HEK293 (cell line): ENCODE measurements at regions not wholly inside any gene's neighbourhood (a gene's known extent, or its start where the extent isn't known, plus 50 kb on each side); places are given as distances from the start of the nearest gene placed in this dataset.

Experiments
- CTCF ChIA-PET: fragments of 350-600 bp; formaldehyde crosslinking; extraction: SDS; loops from one replicate; lab custom pipeline; 2021; ENCODE audit warnings: antibody characterized with exemption; lab: Yijun Ruan, JAX
- POLR2A ChIA-PET: fragments of 300-600 bp; formaldehyde crosslinking; extraction: SDS; loops from one replicate; lab custom pipeline; 2020; ENCODE audit warnings: antibody characterized with exemption, inconsistent platforms; lab: Yijun Ruan, JAX
- H3K27ac ChIP-seq: fragments of 200-500 bp; sonication (Bioruptor generic); 2 replicates; pipeline ENCODE4 v1.5.1; 2014; ENCODE audit warnings: low read depth, low read length, control low read depth, inconsistent platforms; ENCODE audit errors: extremely low read depth
- H3K36me3 ChIP-seq, 2 experiments: fragments of 200-500 bp in 1 of 2; sonication (Bioruptor generic) in 1 of 2; 1 replicate in 1 of 2; 2 replicates in 1 of 2; pipeline ENCODE4 v1.5.1; 2014 to 2017; ENCODE audit warnings: inconsistent platforms in 2 of 2, low read length in 2 of 2; ENCODE audit not compliant: control insufficient read depth in 2 of 2, insufficient read depth in 1 of 2
- H3K4me1 ChIP-seq: fragments of 200-500 bp; sonication (Bioruptor generic); 2 replicates; pipeline ENCODE4 v1.5.1; 2014; ENCODE audit warnings: mild to moderate bottlenecking, low read length, inconsistent platforms; ENCODE audit not compliant: control insufficient read depth, insufficient read depth
- H3K4me3 ChIP-seq: 2 replicates; pipeline ENCODE4 v1.5.1; 2011; ENCODE audit warnings: low read depth, mild to moderate bottlenecking, control low read depth, low read length, moderate library complexity
- H3K9me3 ChIP-seq: fragments of 200-500 bp; sonication (Bioruptor generic); 2 replicates; pipeline ENCODE4 v1.5.1; 2014; ENCODE audit warnings: low read depth, low read length, inconsistent platforms; ENCODE audit not compliant: control insufficient read depth, insufficient read depth
- HIC1 ChIP-seq: fragments of 450-650 bp; formaldehyde crosslinking; IDR thresholded peaks from 2 replicates; pipeline ENCODE4 v1.5.1; 2016; ENCODE audit warnings: missing biosample characterization, missing genetic modification characterization
- PRDM6 ChIP-seq: fragments of 450-650 bp; formaldehyde crosslinking; IDR thresholded peaks from 2 replicates; pipeline ENCODE4 v1.5.1; 2017; ENCODE audit warnings: missing biosample characterization, missing genetic modification characterization
- ZFP37 ChIP-seq: fragments of 450-650 bp; formaldehyde crosslinking; IDR thresholded peaks from 2 replicates; pipeline ENCODE4 v1.5.1; 2016; ENCODE audit warnings: missing biosample characterization, missing genetic modification characterization
- ZNF140 ChIP-seq: fragments of 450-650 bp; formaldehyde crosslinking; IDR thresholded peaks from 2 replicates; pipeline ENCODE4 v1.5.1; 2016; ENCODE audit warnings: missing biosample characterization, missing genetic modification characterization
- ZNF248 ChIP-seq: fragments of 450-650 bp; formaldehyde crosslinking; IDR thresholded peaks from 2 replicates; pipeline ENCODE4 v1.5.1; 2017; ENCODE audit warnings: missing biosample characterization, missing genetic modification characterization
- ZNF324 ChIP-seq: fragments of 450-650 bp; formaldehyde crosslinking; IDR thresholded peaks from 2 replicates; pipeline ENCODE4 v1.5.1; 2016; ENCODE audit warnings: missing biosample characterization, missing genetic modification characterization
- ZNF394 ChIP-seq: fragments of 450-650 bp; formaldehyde crosslinking; IDR thresholded peaks from 2 replicates; pipeline ENCODE4 v1.5.1; 2016; ENCODE audit warnings: missing biosample characterization, missing genetic modification characterization, mild to moderate bottlenecking, moderate library complexity, borderline replicate concordance
- ZNF426 ChIP-seq: fragments of 450-650 bp; formaldehyde crosslinking; IDR thresholded peaks from 2 replicates; pipeline ENCODE4 v1.5.1; 2017; ENCODE audit warnings: missing biosample characterization, missing genetic modification characterization, mild to moderate bottlenecking, inconsistent platforms, moderate library complexity
- ZNF449 ChIP-seq: fragments of 450-650 bp; formaldehyde crosslinking; IDR thresholded peaks from 2 replicates; pipeline ENCODE4 v1.5.1; 2017; ENCODE audit warnings: missing biosample characterization, mild to moderate bottlenecking, missing genetic modification characterization, moderate library complexity
- ZNF514 ChIP-seq: fragments of 450-650 bp; formaldehyde crosslinking; IDR thresholded peaks from 2 replicates; pipeline ENCODE4 v1.5.1; 2016; ENCODE audit warnings: missing biosample characterization, missing genetic modification characterization
- ZNF639 ChIP-seq: fragments of 450-650 bp; formaldehyde crosslinking; IDR thresholded peaks from 2 replicates; pipeline ENCODE4 v1.5.1; 2016; ENCODE audit warnings: missing biosample characterization, missing genetic modification characterization
- ZNF692 ChIP-seq: fragments of 450-650 bp; formaldehyde crosslinking; IDR thresholded peaks from 2 replicates; pipeline ENCODE4 v1.5.1; 2016; ENCODE audit warnings: missing biosample characterization, missing genetic modification characterization
- ZNF776 ChIP-seq: fragments of 450-650 bp; formaldehyde crosslinking; IDR thresholded peaks from 2 replicates; pipeline ENCODE4 v1.5.0; 2017; ENCODE audit warnings: missing biosample characterization, missing genetic modification characterization, borderline replicate concordance

GRCh38 chr13:76164290-76164689 is 528.2 kb downstream of the LMO7 start:
- no peak overlapping the region for H3K27ac ChIP-seq
- H3K4me1 ChIP-seq, result no peaks in the 10 kb centered on the region
- H3K4me3 ChIP-seq, result no peak overlapping the region
- H3K9me3 ChIP-seq, result no peaks in the 10 kb centered on the region
- H3K36me3 ChIP-seq, result no peaks in the 10 kb centered on the region
- CTCF ChIA-PET, result no interaction called here
- TF ChIP-seq ZNF692 (no peak), ZNF140 (no peak)
- POLR2A ChIA-PET, result no interaction called here

- POLR2A ChIA-PET, result no interaction called here
- TF ChIP-seq ZNF514 (tag by site-specific recombination), result no peak
- TF ChIP-seq ZFP37 (tag by site-specific recombination), result no peak
- no peak for TF ChIP-seq ZNF248
- TF ChIP-seq HIC1 (tag by site-specific recombination), result no peak
- no peak for TF ChIP-seq ZNF394 (tag by site-specific recombination)
- TF ChIP-seq ZNF426 (tag by site-specific recombination), result no peak
- TF ChIP-seq ZNF324 (tag by site-specific recombination), result no peak
- no peak for TF ChIP-seq ZNF639
- TF ChIP-seq PRDM6 (tag by site-specific recombination), result no peak
- TF ChIP-seq ZNF449 (tag by site-specific recombination), result no peak
- TF ChIP-seq ZNF776 (tag by site-specific recombination), result no peak
These were observed 527.6 kb downstream of the LMO7 start for GRCh38 chr13:76163761-76164160.

More at GRCh38 chr13:76163761-76164160, 527.6 kb downstream of the LMO7 start:
- Histone ChIP-seq H3K27ac (no peak overlapping the region), H3K9me3 (no peaks in the 10 kb centered on the region), H3K4me3 (no peak overlapping the region), H3K4me1 (no peaks in the 10 kb centered on the region), H3K36me3 (no peaks in the 10 kb centered on the region)
- CTCF ChIA-PET, result no interaction called here
